ENCODE measurements at regions not wholly inside any gene's neighbourhood (a gene's known extent, or its start where the extent isn't known, plus 50 kb on each side); places are given as distances from the start of the nearest gene placed in this dataset.

- WGBS, 2 experiments (ENCODE audit: extremely low coverage in 1 of 2, insufficient coverage in 1 of 2, insufficient read length in 1 of 2, insufficient replicate concordance in 2 of 2, low coverage in 1 of 2, low lambda C conversion rate in 2 of 2, missing lambda C conversion rate in 1 of 2): 92% methylated on average over 4 of the region's 4 CpGs; no CpG with 5 or more reads in 1 of the 2 experiments
- no peak overlapping the region for H4K8ac ChIP-seq (ENCODE audit: extremely low read depth, insufficient read depth, low read length)
- H3K4me3 ChIP-seq (ENCODE audit: extremely low read depth in 1 of 4, insufficient read depth in 2 of 4, low read depth in 3 of 4, low read length in 4 of 4): no peak overlapping the region
- POLR2A ChIA-PET (ENCODE audit: partially characterized antibody): no interaction called here
- no peaks in the 10 kb centered on the region for H3K4me1 ChIP-seq (replicated peaks in 1 of 4; ENCODE audit: control insufficient read depth in 3 of 4, insufficient read depth in 4 of 4, low read length in 3 of 4)
- CTCF ChIA-PET (ENCODE audit: partially characterized antibody): interaction anchor here (0.6 to 1.3 kb wide), 5 partner anchors 16 to 379 kb away, joined by 3 to 4 read pairs (median 3); no protein-coding TSS in a partner anchor
- H3K23me2 ChIP-seq (ENCODE audit: low read depth, low read length): no peaks in the 10 kb centered on the region
- no peak overlapping the region for H2AFZ ChIP-seq (ENCODE audit: low read length)
- H3K14ac ChIP-seq (ENCODE audit: insufficient read length): no peak overlapping the region
- H4K20me1 ChIP-seq (replicated peaks in 1 of 2; ENCODE audit: control insufficient read depth in 1 of 2, insufficient read depth in 2 of 2, low read length in 2 of 2): no peaks in the 10 kb centered on the region
- H3K9me3 ChIP-seq (ENCODE audit: insufficient read depth in 2 of 2, low read depth in 1 of 2, low read length in 1 of 2): no peaks in the 10 kb centered on the region
- no peak overlapping the region for H3K27ac ChIP-seq (ENCODE audit: low read depth, low read length)
- H3K36me3 ChIP-seq (ENCODE audit: control insufficient read depth in 2 of 4, insufficient read depth in 4 of 4, low read length in 3 of 4): no peaks in the 10 kb centered on the region
- H2BK15ac ChIP-seq (ENCODE audit: low read length): no peak overlapping the region
- H3K27me3 ChIP-seq (replicated peaks in 1 of 4; ENCODE audit: control insufficient read depth in 3 of 4, extremely low read depth in 1 of 4, insufficient read depth in 3 of 4, low read length in 3 of 4): no peaks in the 10 kb centered on the region
- H3K18ac ChIP-seq (ENCODE audit: extremely low read depth, low read length): no peak overlapping the region
- no peak overlapping the region for H2AK5ac ChIP-seq (ENCODE audit: low read depth, low read length)
- no peak overlapping the region for H2BK12ac ChIP-seq (ENCODE audit: low read depth, low read length)
- H2BK20ac ChIP-seq (ENCODE audit: low read length): no peak overlapping the region
- no peak for DNase-seq (ENCODE audit: low read depth in 1 of 2, low spot score in 2 of 2)
- H3K79me2 ChIP-seq (ENCODE audit: control insufficient read depth in 1 of 2, insufficient read depth in 2 of 2, low read length in 2 of 2): no peaks in the 10 kb centered on the region
- H3K23ac ChIP-seq (ENCODE audit: insufficient read length): no peak overlapping the region
- no peak overlapping the region for H2BK5ac ChIP-seq (ENCODE audit: low read depth, low read length)
- H3K4ac ChIP-seq (replicated peaks; ENCODE audit: insufficient read length, low read depth, low read length): no peak overlapping the region
- no peak overlapping the region for H4K91ac ChIP-seq (replicated peaks; ENCODE audit: insufficient read length, low read length)
- H4K5ac ChIP-seq (ENCODE audit: insufficient read length, low read depth, low read length): no peak overlapping the region
- H3K56ac ChIP-seq (replicated peaks; ENCODE audit: insufficient read length, low read depth, low read length): no peak overlapping the region
- H3K4me2 ChIP-seq (ENCODE audit: insufficient read depth in 1 of 2, low read depth in 2 of 2, low read length in 2 of 2): no peak overlapping the region
- H2BK120ac ChIP-seq (replicated peaks; ENCODE audit: low read depth, low read length): no peak overlapping the region
- H3K9ac ChIP-seq (replicated peaks in 1 of 4; ENCODE audit: extremely low read depth in 1 of 4, low read depth in 3 of 4, low read length in 3 of 4): no peak overlapping the region
- peak; percentile 7 for FAIRE-seq
- H3K79me1 ChIP-seq (ENCODE audit: low read depth, low read length): no peaks in the 10 kb centered on the region
- TF ChIP-seq SAP30 (IDR thresholded peaks at IDR 0.05; ENCODE audit: insufficient read depth, insufficient replicate concordance, low read length) (no peak), SP1 (IDR thresholded peaks at IDR 0.05; ENCODE audit: low read depth, low read length) (no peak), E2F6 (IDR thresholded peaks at IDR 0.05) (no peak), RBBP5 (IDR thresholded peaks at IDR 0.05; ENCODE audit: borderline replicate concordance, low read depth, low read length) (no peak), KDM5A (IDR thresholded peaks at IDR 0.05; ENCODE audit: low read length) (no peak), ATF3 (IDR thresholded peaks at IDR 0.05; ENCODE audit: insufficient read depth, low read depth, low read length) (no peak), TAF7 (optimal IDR thresholded peaks at IDR 0.05; ENCODE audit: borderline replicate concordance, low read depth, low read length) (no peak), RXRA (IDR thresholded peaks at IDR 0.05; ENCODE audit: insufficient read depth, low read depth, low read length) (no peak), SRF (IDR thresholded peaks at IDR 0.05; ENCODE audit: low read depth, low read length) (no peak), KDM4A (IDR thresholded peaks at IDR 0.05; ENCODE audit: low read depth, low read length, severe bottlenecking) (no peak), TAF1 (IDR thresholded peaks at IDR 0.05; ENCODE audit: low read depth, low read length) (no peak), TCF12 (IDR thresholded peaks at IDR 0.05; ENCODE audit: low read depth, low read length) (no peak)
These were observed 249.8 kb upstream of the ID4 start for GRCh38 chr6:19587238-19587942.

Data from H1 (cell line).